CD4-positive, alpha-beta T cell treated with Interleukin-17A for 4 hours (primary cell): ENCODE measurements at regions not wholly inside any gene's neighbourhood (a gene's known extent, or its start where the extent isn't known, plus 50 kb on each side); places are given as distances from the start of the nearest gene placed in this dataset.
A peak's percentile ranks its signal among the peaks of the same experiment; 100 is the strongest.

ENCODE experiments used
- DNase-seq: peaks from one replicate; pipeline ENCODE4 v3.0.0-alpha.2; 2020; ENCODE audit warnings: mixed read lengths

DNA sequence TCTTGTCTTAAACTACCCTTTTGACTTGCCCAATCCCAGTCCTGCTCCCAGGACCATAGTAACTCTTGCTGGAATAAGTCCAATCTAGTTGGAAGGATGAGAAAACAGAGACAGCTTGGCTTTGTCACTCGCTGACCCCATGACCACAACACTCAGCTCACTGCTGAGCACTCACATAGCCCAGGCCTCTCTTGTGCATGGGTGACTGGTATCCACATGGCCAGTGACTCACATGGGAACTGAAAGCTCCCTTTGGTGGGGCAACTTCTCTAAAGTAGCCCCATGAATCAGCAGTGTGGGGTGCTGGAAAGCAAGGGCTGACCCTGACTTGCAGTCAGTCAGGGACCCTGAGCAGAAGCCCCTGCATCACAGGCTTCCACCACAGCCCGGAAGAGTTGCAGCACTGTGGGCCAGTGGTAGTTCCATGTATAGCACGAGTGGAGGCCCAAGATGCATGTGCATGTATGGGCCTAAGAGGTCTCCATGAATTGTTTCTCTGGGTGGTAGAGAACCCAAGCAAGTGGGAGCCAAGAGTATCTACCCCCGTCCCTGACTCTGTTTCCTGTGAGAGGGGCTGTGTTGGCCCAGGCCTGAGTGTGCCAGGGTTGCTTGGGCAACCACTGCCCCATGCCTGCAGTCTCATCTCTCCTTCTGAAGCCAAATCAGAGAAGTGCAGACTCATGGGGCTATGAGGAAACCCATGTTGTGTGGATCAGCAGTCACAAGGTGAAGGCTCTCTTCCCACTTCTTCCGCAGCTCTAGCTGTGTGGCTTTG, 62.1 kb upstream of the XCR1 start:
- DNase-seq, result no peak

DNA sequence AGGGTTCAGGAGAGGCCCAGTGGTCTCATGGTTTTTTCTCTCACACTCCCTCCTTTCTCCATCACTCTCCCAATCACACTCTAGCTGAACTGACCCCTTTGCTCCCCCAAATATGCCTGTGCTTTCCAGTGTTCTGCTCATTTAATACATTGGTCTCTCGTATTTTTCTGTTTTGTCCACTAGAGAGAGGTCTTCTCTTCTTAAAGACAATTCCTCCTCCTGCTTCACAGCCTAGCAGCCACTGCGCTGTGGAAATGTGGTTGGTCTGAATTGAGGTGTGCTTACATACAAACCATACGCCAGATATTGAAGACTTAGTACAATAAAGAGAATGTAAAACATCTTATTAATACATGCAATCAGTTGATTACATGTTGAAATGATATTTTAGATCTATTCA, 60.6 kb upstream of the XCR1 start:
- no peak for DNase-seq

DNA sequence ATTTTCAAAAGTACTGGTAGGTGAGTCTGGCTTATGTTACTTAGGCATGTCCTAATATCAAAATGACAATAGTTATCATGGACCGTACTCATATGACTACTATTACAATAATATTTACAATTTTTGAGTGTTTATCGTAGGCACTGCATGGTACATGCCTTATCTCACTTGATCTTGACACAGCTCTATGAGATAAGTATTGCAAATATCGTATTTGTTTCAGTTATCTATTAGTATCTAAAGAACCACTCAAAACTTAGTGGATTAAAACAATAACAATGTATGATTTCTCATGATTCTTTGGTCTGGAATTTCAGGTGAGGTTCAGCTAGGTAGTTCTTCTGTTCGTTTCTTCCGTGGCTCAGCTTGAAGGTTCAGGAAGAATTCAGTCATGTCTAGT, 59.7 kb upstream of the XCR1 start:
- DNase-seq, result no peak

DNA sequence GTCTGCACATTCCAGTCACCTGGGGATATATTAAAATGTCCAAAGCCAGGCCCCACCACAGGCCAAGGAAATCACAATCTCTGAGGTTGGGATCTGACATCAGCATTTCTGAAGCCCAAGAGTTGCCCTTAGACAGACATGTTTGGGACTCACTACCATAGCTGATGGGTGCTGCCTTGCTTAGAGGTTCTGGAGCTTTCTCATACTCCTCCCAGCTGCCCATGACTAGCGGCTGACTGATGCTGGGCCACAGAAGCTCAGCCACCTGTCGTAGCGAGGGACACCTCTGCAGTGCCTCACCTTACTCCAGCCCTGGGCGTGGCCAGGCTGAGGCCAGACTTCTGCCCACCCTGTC, 58.8 kb upstream of the XCR1 start:
- no peak for DNase-seq

DNA sequence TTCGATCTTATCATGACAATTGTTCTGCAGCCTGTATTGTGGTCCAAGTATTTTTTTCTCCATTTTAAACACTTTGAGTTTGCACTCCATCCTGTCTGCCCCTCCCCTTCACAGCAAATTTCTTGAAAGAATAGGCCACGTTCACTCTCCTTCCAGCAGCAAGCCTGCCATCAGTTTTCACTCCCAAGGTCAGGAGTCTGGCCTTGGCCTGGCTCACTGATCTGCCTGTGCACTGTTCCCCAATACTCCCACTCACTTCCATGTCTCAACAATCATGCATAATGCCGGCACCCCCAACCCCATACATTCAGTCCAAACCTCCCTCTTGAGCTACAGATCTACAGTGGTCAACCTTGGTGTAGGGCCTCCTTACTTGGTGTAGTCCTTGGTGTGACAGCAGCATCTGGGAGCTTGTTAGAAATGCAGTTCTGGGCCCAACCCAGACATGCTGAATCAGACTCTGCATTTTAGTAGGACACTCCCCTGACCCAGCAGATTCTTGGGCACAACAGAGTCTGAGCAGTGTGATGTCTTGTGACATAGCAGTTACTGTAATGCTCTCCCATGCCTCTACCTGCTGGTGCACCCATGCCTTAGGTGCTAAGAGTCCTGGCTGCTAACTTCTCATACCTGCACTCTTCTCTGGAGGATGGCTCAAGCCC, 58.3 kb upstream of the XCR1 start:
- no peak for DNase-seq

DNA sequence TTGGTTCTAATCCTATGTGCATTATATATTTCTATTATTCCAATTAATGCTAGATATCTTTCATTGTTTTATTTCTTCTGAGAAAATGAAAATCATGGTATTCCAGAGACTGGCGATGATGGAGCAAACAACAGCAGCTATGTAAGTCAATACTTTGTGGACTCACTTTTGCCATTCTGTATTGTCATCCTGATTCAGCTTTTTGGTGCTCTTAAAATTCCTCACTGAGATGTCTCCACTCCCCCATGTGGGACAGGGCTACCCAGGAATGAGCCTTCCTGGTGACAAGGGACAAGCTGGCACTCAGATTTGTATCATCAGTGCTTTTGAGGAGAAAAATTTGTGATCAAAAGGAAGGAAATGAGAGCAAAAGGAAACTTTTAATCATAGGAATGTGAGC, 56.7 kb upstream of the XCR1 start:
- DNase-seq, result no peak

DNA sequence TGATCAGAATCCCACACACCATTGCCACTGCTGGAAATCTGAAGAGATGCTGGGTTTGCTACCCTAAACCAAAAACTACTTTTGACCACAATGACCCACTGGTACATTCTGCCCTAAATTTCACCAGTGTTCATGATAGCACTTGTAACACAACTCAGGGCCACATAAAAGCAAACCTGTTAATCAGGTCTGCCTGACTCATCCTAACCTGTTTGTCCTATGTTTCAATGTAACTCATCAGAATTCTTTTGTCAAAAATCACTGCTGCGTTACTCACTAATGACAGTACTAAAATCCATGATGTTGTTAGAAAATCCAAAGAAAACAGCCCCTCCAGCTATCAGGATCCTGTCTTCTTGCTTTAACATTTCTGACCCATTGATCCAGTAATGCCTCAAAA, 55.6 kb upstream of the XCR1 start:
- DNase-seq, result no peak

DNA sequence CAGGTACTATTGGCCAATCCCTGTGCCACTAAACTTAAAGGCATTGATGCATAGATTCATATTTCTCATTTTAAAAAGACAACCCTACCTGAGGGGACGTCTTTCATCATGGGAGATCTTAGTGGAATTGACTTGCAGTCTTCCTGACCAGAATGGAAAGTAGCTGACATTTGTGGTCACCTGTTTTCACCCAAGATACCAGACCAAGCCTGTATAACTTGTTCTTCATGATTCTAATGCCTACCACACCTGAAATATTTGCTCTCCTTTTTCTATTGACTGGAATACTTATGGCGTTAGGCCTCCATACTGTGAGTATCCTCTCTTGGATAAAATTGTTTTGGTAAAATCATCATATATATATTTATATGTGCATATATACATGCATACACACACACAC, 54.7 kb upstream of the XCR1 start:
- DNase-seq, result no peak

DNA sequence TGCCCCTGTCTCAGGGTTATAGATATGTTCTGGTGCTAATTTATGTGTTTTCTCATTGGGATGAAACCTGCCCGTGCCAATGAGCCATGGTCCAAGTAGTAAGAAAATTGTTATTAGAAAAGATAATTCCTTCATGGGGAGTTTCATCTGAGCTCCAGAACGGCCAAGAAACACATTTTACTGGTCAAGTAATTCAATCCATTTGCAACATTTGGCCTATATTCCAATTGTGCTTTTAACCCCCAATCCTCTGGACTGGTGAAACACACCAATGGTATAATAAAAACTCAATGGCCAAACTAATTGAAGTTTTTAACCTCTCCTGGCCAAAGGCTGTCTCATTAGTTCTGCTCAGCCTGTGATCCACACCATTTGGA, 53.7 kb upstream of the XCR1 start:
- DNase-seq, result no peak

DNA sequence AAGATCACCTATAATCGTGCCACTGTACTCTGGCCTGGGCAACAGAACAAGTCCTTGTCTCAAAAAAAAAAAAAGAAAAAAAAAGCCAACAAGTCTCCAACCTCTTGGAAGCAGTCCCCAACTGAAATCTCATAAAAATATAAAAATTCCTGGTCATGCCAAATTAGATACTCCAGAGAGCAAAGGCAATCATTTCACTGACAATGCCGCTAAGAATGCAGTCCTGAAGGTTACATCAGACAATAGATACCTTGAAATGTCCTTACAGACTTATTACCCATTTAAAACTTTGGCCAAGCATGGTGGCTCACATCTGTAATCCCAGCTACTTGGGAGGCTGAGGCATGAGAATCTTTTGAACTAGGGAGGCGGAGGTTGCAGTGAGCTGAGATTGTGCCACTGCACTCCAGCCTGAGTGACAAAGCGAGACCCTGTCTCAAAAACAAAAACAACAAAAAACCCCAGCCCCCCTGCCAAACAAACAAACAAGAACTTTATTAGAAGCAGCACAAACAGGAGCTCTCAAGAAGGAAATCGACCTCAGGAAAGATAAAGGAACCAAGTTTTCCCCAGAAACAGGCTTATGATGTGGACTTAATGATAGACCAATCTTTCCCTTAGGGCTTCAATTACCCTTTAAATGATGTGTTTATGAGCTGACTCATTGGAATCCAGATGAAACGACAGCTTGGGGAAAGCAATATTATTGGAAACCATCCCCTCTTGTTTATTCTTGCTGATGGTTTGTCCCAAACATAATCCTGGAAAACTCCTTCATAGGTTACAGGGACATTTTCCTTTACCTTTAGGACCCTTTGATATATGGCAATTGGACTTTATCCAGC, 53.1 kb upstream of the XCR1 start:
- DNase-seq, result no peak

DNA sequence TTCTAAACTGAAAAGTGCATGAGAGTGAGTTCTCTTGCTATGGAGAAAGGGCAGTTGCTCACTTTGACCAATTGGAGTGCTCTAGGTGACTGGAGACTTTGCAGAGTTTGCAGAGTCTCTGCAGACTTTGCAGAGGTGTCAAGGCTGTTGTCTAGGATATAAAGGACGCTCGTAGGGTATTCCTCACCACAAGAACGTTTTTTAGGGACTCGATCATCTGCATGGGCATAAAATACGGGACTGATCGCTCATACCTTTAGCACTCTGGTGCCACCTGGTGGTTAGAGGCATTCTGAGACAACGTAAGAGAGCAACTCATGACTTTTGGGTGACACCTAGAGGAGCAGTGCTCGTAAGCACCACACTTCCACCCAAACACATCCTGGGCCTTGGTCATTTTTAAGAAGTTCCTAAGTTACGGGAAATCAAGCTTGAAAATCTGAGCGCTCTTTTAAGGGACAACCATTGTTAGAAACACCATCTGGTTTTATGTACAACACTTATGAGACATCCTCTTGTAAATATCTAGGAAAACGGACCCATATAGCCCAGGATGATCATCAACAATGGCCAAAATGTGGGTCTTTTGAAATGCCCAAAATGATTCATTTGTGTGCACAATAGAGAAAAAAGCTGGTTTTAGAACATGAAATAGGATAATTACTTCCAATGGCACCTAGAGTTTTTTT, 51.6 kb upstream of the XCR1 start:
- peak; percentile 94 for DNase-seq
